ENCODE measurements at regions not wholly inside any gene's neighbourhood (a gene's known extent, or its start where the extent isn't known, plus 50 kb on each side); places are given as distances from the start of the nearest gene placed in this dataset.
A peak's percentile ranks its signal among the peaks of the same experiment; 100 is the strongest.
"Not testable (repeated sequence)": the region's sequence is repeated elsewhere in the genome, so short reads cannot be mapped to it uniquely, and the experiment has no call there.

- WGBS, 2 donors = 74 to 78% methylated on average over 11 of the region's 11 CpGs
- Histone ChIP-seq H3K4me1 (ENCODE audit: control insufficient read depth in 5 of 5, insufficient read depth in 5 of 5, low read length in 5 of 5) (no peaks in the 10 kb centered on the region), H3K4me3 (no peak overlapping the region), H3K36me3 (ENCODE audit: control insufficient read depth in 4 of 4, insufficient read depth in 4 of 4, low read length in 4 of 4) (no peaks in the 10 kb centered on the region), H3K27ac (ENCODE audit: low read depth in 1 of 2, low read length in 1 of 2) (no peak overlapping the region), H3K27me3 (ENCODE audit: control insufficient read depth in 3 of 3, insufficient read depth in 3 of 3, low read length in 2 of 3) (no peaks in the 10 kb centered on the region), H3K9ac (ENCODE audit: insufficient read depth in 1 of 2, low read length in 2 of 2) (no peak overlapping the region), H3K9me3 (ENCODE audit: control insufficient read depth in 4 of 4, insufficient read depth in 3 of 4, low read length in 3 of 4) (peaks cover 0 to 2% (median 0%) of the 10 kb centered on the region in 4 donors)
- DNase-seq (no peak), ATAC-seq (ENCODE audit: insufficient read depth, low FRiP score) (no peak)
- no peak for TF ChIP-seq CTCF (IDR thresholded peaks at IDR 0.05; ENCODE audit: control extremely low read depth, extremely low read depth)
These were observed 62.9 kb downstream of the GOLGA8B start for GRCh38 chr15:34520566-34520965.

GRCh38 chr15:34520010-34520409 is 63.4 kb downstream of the GOLGA8B start:
- H3K9ac ChIP-seq (ENCODE audit: insufficient read depth in 1 of 2, low read length in 2 of 2); H3K27ac ChIP-seq (ENCODE audit: low read depth in 1 of 2, low read length in 1 of 2); H3K9me3 ChIP-seq (ENCODE audit: control insufficient read depth in 4 of 4, insufficient read depth in 3 of 4, low read length in 3 of 4); H3K27me3 ChIP-seq (ENCODE audit: control insufficient read depth in 3 of 3, insufficient read depth in 3 of 3, low read length in 2 of 3); DNase-seq; H3K4me3 ChIP-seq; H3K36me3 ChIP-seq (ENCODE audit: control insufficient read depth in 4 of 4, insufficient read depth in 4 of 4, low read length in 4 of 4); ATAC-seq (ENCODE audit: insufficient read depth, low FRiP score); H3K4me1 ChIP-seq (ENCODE audit: control insufficient read depth in 5 of 5, insufficient read depth in 5 of 5, low read length in 5 of 5): not testable (repeated sequence)
- WGBS, 2 donors = 83 to 86% methylated on average over 7 of the region's 7 CpGs

- H3K36me3 ChIP-seq (ENCODE audit: control insufficient read depth in 4 of 4, insufficient read depth in 4 of 4, low read length in 4 of 4) = no peaks in the 10 kb centered on the region
- ATAC-seq (ENCODE audit: insufficient read depth, low FRiP score) (peak; percentile 73), DNase-seq (peak; percentile 69 to 86 (median 79))
- WGBS, 2 donors = 0 to 3% methylated on average over 19 to 39 of the region's 39 CpGs
- H3K4me3 ChIP-seq = peak overlapping the region; percentile 33
- H3K9me3 ChIP-seq (ENCODE audit: control insufficient read depth in 4 of 4, insufficient read depth in 3 of 4, low read length in 3 of 4) = no peaks in the 10 kb centered on the region
- peak overlapping the region in 1 of 2 donors; percentile 40 for H3K27ac ChIP-seq (ENCODE audit: low read depth in 1 of 2, low read length in 1 of 2)
- no peak for TF ChIP-seq CTCF (IDR thresholded peaks at IDR 0.05; ENCODE audit: control extremely low read depth, extremely low read depth)
- peak overlapping the region in 1 of 2 donors; percentile 55 for H3K9ac ChIP-seq (ENCODE audit: insufficient read depth in 1 of 2, low read length in 2 of 2)
- H3K4me1 ChIP-seq (ENCODE audit: control insufficient read depth in 5 of 5, insufficient read depth in 5 of 5, low read length in 5 of 5) = peaks cover 0 to 11% (median 0%) of the 10 kb centered on the region in 5 donors
- H3K27me3 ChIP-seq (ENCODE audit: control insufficient read depth in 3 of 3, insufficient read depth in 3 of 3, low read length in 2 of 3) = peaks cover 0 to 2% (median 0%) of the 10 kb centered on the region in 3 donors
These were observed 69.2 kb downstream of the GOLGA8B start for GRCh38 chr15:34514251-34514670.

GRCh38 chr15:34512628-34513027 is 70.8 kb downstream of the GOLGA8B start:
- no peak overlapping the region for H3K4me3 ChIP-seq
- WGBS, 2 donors = 29 to 41% methylated on average over 4 of the region's 4 CpGs
- H3K27me3 ChIP-seq (ENCODE audit: control insufficient read depth in 3 of 3, insufficient read depth in 3 of 3, low read length in 2 of 3) = peaks cover 0 to 2% (median 0%) of the 10 kb centered on the region in 3 donors
- no peaks in the 10 kb centered on the region for H3K9me3 ChIP-seq (ENCODE audit: control insufficient read depth in 4 of 4, insufficient read depth in 3 of 4, low read length in 3 of 4)
- ATAC-seq (ENCODE audit: insufficient read depth, low FRiP score) (no peak), DNase-seq (peak in 2 of 3 donors; percentile 6 to 13)
- H3K4me1 ChIP-seq (ENCODE audit: control insufficient read depth in 5 of 5, insufficient read depth in 5 of 5, low read length in 5 of 5) = peaks cover 0 to 11% (median 0%) of the 10 kb centered on the region in 5 donors
- H3K36me3 ChIP-seq (ENCODE audit: control insufficient read depth in 4 of 4, insufficient read depth in 4 of 4, low read length in 4 of 4) = no peaks in the 10 kb centered on the region
- H3K9ac ChIP-seq (ENCODE audit: insufficient read depth in 1 of 2, low read length in 2 of 2) = peak overlapping the region in 1 of 2 donors; percentile 4
- H3K27ac ChIP-seq (ENCODE audit: low read depth in 1 of 2, low read length in 1 of 2) = no peak overlapping the region
- no peak for TF ChIP-seq CTCF (IDR thresholded peaks at IDR 0.05; ENCODE audit: control extremely low read depth, extremely low read depth)

Data from lung (tissue), 11 donors.